ENCODE measurements at regions not wholly inside any gene's neighbourhood (a gene's known extent, or its start where the extent isn't known, plus 50 kb on each side); places are given as distances from the start of the nearest gene placed in this dataset.

GRCh38 chr1:217989510-217989909 lies 295.6 kb upstream of the RRP15 start:
- no peak for TF ChIP-seq CTCF (IDR thresholded peaks at IDR 0.05; ENCODE audit: low read length)
- no peak for TF ChIP-seq EZH2 (optimal IDR thresholded peaks at IDR 0.05; ENCODE audit: low read depth, low read length)
- TF ChIP-seq EZH2phosphoT487 (IDR thresholded peaks at IDR 0.05; ENCODE audit: low read length) = no peak

Measured in MM.1S (cell line).